A673 (cell line): ENCODE measurements at regions not wholly inside any gene's neighbourhood (a gene's known extent, or its start where the extent isn't known, plus 50 kb on each side); places are given as distances from the start of the nearest gene placed in this dataset.

Experiments
- CTCF ChIP-seq: fragments of 300-800, 200-600 bp; sonication (generic); conservative IDR thresholded peaks from 2 replicates; pipeline ENCODE4 v1.5.1; 2017; ENCODE audit warnings: low read depth, mild to moderate bottlenecking, antibody characterized with exemption, low read length, moderate library complexity, mixed read lengths
- EZH2 ChIP-seq: fragments of 200-600 bp; sonication (generic); IDR thresholded peaks from 2 replicates; pipeline ENCODE4 v1.6.1; 2017; ENCODE audit warnings: borderline replicate concordance, low read depth, mild to moderate bottlenecking, mixed read lengths, antibody characterized with exemption, low read length; ENCODE audit not compliant: poor library complexity, severe bottlenecking

- TF ChIP-seq CTCF (no peak), EZH2 (no peak)
These were observed 145.5 kb upstream of the CELF2 start for GRCh38 chr10:10872035-10872673.
